ENCODE measurements at regions not wholly inside any gene's neighbourhood (a gene's known extent, or its start where the extent isn't known, plus 50 kb on each side); places are given as distances from the start of the nearest gene placed in this dataset.
A peak's percentile ranks its signal among the peaks of the same experiment; 100 is the strongest.

DNA sequence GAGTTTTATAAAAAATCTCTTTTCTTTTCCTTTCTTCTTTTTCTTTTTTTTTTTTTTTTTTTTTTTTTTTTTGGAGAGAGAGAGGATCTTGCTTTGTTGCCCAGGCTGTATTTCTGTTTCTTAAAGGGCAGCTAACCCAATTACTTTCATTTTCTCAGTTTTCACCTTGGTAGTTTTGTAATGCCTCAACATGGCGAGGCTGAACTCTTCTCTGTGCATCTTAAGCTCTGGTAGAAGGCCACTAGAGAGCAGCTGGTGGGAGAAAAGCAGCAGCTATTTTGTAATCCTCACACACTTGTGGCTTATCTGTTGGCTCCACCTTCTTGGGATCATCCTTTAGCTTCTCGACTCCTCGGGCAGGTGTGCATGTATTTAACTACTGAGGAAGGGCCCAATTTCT is 152.2 kb upstream of the MEIS2 start:
- TF ChIP-seq, protein P1, sequence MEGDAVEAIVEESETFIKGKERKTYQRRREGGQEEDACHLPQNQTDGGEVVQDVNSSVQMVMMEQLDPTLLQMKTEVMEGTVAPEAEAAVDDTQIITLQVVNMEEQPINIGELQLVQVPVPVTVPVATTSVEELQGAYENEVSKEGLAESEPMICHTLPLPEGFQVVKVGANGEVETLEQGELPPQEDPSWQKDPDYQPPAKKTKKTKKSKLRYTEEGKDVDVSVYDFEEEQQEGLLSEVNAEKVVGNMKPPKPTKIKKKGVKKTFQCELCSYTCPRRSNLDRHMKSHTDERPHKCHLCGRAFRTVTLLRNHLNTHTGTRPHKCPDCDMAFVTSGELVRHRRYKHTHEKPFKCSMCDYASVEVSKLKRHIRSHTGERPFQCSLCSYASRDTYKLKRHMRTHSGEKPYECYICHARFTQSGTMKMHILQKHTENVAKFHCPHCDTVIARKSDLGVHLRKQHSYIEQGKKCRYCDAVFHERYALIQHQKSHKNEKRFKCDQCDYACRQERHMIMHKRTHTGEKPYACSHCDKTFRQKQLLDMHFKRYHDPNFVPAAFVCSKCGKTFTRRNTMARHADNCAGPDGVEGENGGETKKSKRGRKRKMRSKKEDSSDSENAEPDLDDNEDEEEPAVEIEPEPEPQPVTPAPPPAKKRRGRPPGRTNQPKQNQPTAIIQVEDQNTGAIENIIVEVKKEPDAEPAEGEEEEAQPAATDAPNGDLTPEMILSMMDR (IDR thresholded peaks at IDR 0.05; ENCODE audit: insufficient read depth, missing control alignments): no peak
- no peak for FAIRE-seq
- no peak for DNase-seq (ENCODE audit: insufficient read length, low spot score)

DNA sequence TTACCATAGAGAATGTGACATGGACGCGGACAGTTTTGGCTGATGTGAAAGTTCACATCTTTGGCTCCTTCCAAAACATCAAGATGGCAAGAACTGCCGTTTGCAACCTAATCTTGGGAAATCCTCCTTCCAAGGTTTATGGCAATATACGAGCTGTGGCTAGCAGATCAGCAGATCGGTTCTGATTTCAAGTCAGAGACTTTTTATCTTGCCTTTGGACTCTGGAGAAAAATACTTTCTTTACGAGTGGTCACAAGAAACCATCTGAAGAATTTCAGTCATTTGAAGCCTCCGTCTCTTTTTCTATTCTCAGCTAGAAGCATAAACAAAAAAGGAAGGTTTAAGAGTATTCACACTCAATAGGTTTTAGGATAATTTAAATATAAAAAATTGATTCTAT is 153.5 kb upstream of the MEIS2 start:
- TF ChIP-seq, protein P1 (IDR thresholded peaks at IDR 0.05; ENCODE audit: insufficient read depth, missing control alignments): no peak
- DNase-seq (ENCODE audit: insufficient read length, low spot score): no peak
- no peak for FAIRE-seq

DNA sequence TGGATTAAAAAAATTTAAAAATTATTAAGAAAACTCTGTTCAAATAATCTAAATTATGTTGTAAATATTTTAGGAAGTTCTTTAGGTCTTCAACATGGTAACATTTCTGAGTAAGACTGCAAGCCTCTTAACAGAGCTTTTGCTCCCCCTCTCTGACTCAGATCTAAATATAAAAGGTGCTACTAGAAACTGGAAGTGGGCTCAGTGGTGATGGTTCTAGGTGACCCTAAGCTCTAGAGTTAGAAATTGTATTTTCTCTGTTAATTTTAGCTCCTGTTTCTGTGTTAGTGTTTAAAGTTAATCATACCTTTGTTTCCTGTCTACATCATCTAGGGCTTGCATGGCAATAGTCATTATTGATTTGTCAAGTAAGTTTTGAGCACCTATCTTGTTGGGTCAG is 159.9 kb upstream of the MEIS2 start:
- DNase-seq (ENCODE audit: insufficient read length, low spot score) (no peak), FAIRE-seq (no peak)
- TF ChIP-seq, protein P1 (IDR thresholded peaks at IDR 0.05; ENCODE audit: insufficient read depth, missing control alignments): no peak

DNA sequence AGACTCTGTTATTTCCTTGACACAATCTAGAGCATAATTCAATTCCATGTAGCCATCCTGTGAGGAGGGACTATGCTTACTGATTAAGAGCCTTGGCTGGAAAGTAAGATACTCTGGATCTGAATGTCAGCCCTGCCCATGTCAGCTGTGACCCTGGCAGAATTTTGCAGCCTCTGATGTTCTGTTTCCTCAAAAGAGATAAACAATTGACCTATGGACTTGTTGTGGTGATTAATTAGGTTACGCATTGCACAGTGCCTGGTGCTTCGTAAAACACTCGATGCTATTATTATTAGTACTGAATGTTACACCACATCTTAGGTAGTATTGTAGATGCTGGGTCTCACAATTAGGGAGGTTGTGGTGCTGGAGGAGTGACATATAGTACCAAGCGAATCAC is 161.3 kb upstream of the MEIS2 start:
- DNase-seq (ENCODE audit: insufficient read length, low spot score) (no peak), FAIRE-seq (no peak)
- TF ChIP-seq, protein P1 (IDR thresholded peaks at IDR 0.05; ENCODE audit: insufficient read depth, missing control alignments): no peak

DNA sequence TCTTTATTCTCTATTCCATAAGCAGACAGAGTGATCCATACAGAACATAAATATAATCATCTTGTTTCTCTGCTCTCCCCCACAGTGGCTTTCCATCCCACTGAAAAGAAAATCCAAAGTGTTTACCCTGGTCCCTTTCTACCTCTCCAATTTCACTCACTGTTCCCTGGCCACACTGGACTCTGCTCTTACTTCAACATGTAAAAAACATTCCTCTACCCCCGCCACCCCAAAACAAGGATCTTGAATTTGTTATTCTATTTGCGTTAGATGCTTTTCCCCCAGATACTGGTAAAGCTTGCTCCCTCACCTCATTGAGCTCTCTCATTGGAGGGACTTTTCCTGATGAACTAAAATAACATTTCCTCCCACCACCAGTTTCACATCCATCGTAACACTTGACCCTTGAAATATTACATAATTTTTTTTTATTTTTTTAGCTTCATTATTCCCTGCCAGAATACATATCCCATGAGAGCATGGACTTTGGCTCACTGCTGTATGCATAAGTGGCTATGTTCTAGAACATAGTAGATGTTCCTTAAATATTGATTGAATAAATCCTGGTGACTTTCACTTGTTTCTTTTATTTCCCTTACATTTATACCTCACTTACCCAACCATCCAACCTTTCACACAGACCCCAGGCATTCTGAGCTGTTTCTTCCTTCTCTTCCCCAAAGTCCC is 162.7 kb upstream of the MEIS2 start:
- FAIRE-seq: no peak
- DNase-seq (ENCODE audit: insufficient read length, low spot score): no peak
- TF ChIP-seq, protein P1 (IDR thresholded peaks at IDR 0.05; ENCODE audit: insufficient read depth, missing control alignments): no peak

DNA sequence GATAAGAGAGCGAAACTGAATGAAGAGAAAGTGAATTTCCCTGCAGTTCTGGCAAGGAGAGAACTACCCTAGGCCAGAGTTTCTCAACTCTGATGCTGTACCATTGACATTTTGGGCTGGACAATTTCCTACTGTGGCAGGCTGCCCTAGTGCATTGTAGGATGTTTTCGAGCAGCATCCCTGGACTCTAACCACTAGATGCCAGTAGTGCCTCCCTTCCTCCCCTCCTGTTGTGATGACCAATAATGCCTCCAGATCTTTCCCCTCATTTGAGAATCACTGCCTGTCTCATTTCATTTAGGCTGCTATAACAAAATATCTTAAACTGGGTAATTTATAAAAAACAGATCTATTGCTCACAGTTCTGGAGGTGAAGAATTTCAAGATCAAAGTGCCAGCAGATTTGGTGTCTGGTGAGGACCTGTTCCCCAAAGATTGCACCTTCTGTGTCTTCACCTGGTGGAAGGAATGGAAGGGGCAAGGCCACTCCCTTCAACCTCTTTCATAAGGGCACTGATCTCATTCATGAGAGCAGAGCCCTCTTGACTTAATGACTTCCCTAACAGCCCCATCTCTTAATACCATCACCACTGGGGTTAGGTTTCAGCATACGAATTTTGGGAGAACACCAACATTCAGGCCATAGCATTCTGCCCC is 188.9 kb upstream of the MEIS2 start:
- DNase-seq (ENCODE audit: insufficient read length, low spot score) (no peak), FAIRE-seq (no peak)

More for the DNA sequence above, 188.9 kb upstream of the MEIS2 start:
- TF ChIP-seq, protein P1 (IDR thresholded peaks at IDR 0.05; ENCODE audit: insufficient read depth, missing control alignments): peak; percentile 6

All from D721Med (cell line).